HCT116 (cell line): ENCODE measurements at regions not wholly inside any gene's neighbourhood (a gene's known extent, or its start where the extent isn't known, plus 50 kb on each side); places are given as distances from the start of the nearest gene placed in this dataset.
"Not testable (repeated sequence)": the region's sequence is repeated elsewhere in the genome, so short reads cannot be mapped to it uniquely, and the experiment has no call there.

ENCODE experiments used
- ATAC-seq: fragments of 200-7000 bp; cut with Tn5 transposase; 2 replicates; pipeline ENCODE4 v1.9.1; 2020; ENCODE audit warnings: mild to moderate bottlenecking, moderate library complexity
- BruUV-seq: library from RNA; stranded (reverse); fragments of 400-500 nt; replicated peaks from 2 replicates; lab custom pipeline; 2021; lab: Mats Ljungman, UMichigan
- CTCF ChIA-PET: fragments of 300-600 bp; sonication (Branson Sonifier 250); formaldehyde crosslinking; loops from one replicate; lab custom pipeline; 2021; ENCODE audit warnings: antibody characterized with exemption; lab: Charles Lee
- POLR2A ChIA-PET: fragments of 300-600, 350-600 bp; sonication (Branson Sonifier 250); formaldehyde crosslinking; loops from one replicate; lab custom pipeline; 2021; ENCODE audit warnings: antibody characterized with exemption; lab: Charles Lee
- RAD21 ChIA-PET, 2 experiments: fragments of 300-600 bp; sonication (Branson Sonifier 250); formaldehyde crosslinking; loops; one replicate each; lab custom pipeline; 2023; ENCODE audit warnings: low total read pairs in 2 of 2; ENCODE audit not compliant: uncharacterized antibody in 2 of 2, unreplicated experiment in 2 of 2, low non-redundant PET in 1 of 2; lab: Charles Lee
- DNase-seq: peaks from one replicate; pipeline ENCODE4 v3.0.0-alpha.2; 2010; ENCODE audit warnings: low read depth, low spot score
- H2AFZ ChIP-seq: fragments of 200-600 bp; shearing (Covaris generic), sonication (generic); 2 replicates; pipeline ENCODE4 v1.6.1; 2017; ENCODE audit warnings: low read depth, mixed run types, mixed read lengths, antibody characterized with exemption, low read length; ENCODE audit not compliant: poor library complexity, severe bottlenecking
- H3K27ac ChIP-seq: 2 replicates; pipeline ENCODE4 v1.5.1; 2012; ENCODE audit warnings: low read depth, low read length
- H3K27me3 ChIP-seq: fragments of 200-600 bp; sonication (generic); 2 replicates; pipeline ENCODE4 v1.6.1; 2016; ENCODE audit warnings: mixed run types, low read length, mixed read lengths; ENCODE audit not compliant: insufficient read depth
- H3K36me3 ChIP-seq, 2 experiments: fragments of 200-500 bp in 1 of 2; fragments of 200-600 bp in 1 of 2; sonication (Bioruptor generic) in 1 of 2; sonication (generic) in 1 of 2; 2 replicates each; pipeline versions ENCODE4 v1.5.1 to v1.6.1; 2014 to 2016; ENCODE audit warnings: low read length in 2 of 2, inconsistent platforms in 1 of 2, mixed read lengths in 1 of 2, mixed run types in 1 of 2; ENCODE audit not compliant: insufficient read depth in 2 of 2, control insufficient read depth in 1 of 2
- H3K4me1 ChIP-seq, 2 experiments: fragments of 200-600 bp in 1 of 2; sonication (generic) in 1 of 2; 2 replicates each; pipeline versions ENCODE4 v1.5.1 to v1.6.1; 2012 to 2017; ENCODE audit warnings: low read length in 2 of 2, inconsistent platforms in 1 of 2, mild to moderate bottlenecking in 1 of 2, mixed read lengths in 1 of 2, mixed run types in 1 of 2, moderate library complexity in 1 of 2; ENCODE audit not compliant: insufficient read depth in 2 of 2, control insufficient read depth in 1 of 2
- H3K4me2 ChIP-seq: fragments of 200-600 bp; sonication (generic); 2 replicates; pipeline ENCODE4 v1.6.1; 2017; ENCODE audit warnings: mixed run types, low read length, mixed read lengths
- H3K4me3 ChIP-seq, 2 experiments: fragments of 200-600 bp in 1 of 2; sonication (generic) in 1 of 2; replicated peaks in 1 of 2; 2 replicates each; pipeline ENCODE4 v1.5.1; 2011 to 2016; ENCODE audit warnings: low read length in 2 of 2, control low read depth in 1 of 2, low read depth in 1 of 2, mild to moderate bottlenecking in 1 of 2, mixed read lengths in 1 of 2, mixed run types in 1 of 2
- H3K79me2 ChIP-seq: fragments of 200-600 bp; sonication (generic); 2 replicates; pipeline ENCODE4 v1.6.1; 2017; ENCODE audit warnings: mild to moderate bottlenecking, mixed run types, low read length, moderate library complexity, mixed read lengths; ENCODE audit not compliant: insufficient read depth
- H3K9ac ChIP-seq: fragments of 200-600 bp; sonication (generic); 2 replicates; pipeline ENCODE4 v1.6.1; 2016; ENCODE audit warnings: low read length, mixed read lengths
- H3K9me2 ChIP-seq: fragments of 200-600 bp; sonication (generic), shearing (Covaris generic); 2 replicates; pipeline ENCODE4 v1.6.1; 2017; ENCODE audit warnings: mixed run types, mild to moderate bottlenecking, moderate library complexity; ENCODE audit not compliant: insufficient read depth
- H3K9me3 ChIP-seq, 2 experiments: fragments of 200-500 bp in 1 of 2; fragments of 200-600 bp in 1 of 2; sonication (Bioruptor generic) in 1 of 2; sonication (generic) in 1 of 2; 2 replicates each; pipeline ENCODE4 v1.6.1; 2014 to 2017; ENCODE audit warnings: low read length in 2 of 2, mixed read lengths in 2 of 2, inconsistent platforms in 1 of 2, low read depth in 1 of 2, mild to moderate bottlenecking in 1 of 2, mixed run types in 1 of 2, moderate library complexity in 1 of 2; ENCODE audit not compliant: control insufficient read depth in 1 of 2, insufficient read depth in 1 of 2
- H4K20me1 ChIP-seq: fragments of 200-600 bp; sonication (generic), shearing (Covaris generic); 2 replicates; pipeline ENCODE4 v1.6.1; 2017; ENCODE audit warnings: mixed run types, mild to moderate bottlenecking, moderate library complexity; ENCODE audit not compliant: insufficient read depth
- ELF1 ChIP-seq: IDR thresholded peaks from 2 replicates; pipeline ENCODE4 v1.6.1; 2012; ENCODE audit warnings: low read depth, borderline replicate concordance
- EZH2 ChIP-seq: fragments of 200-600 bp; sonication (generic); IDR thresholded peaks from 2 replicates; pipeline ENCODE4 v1.6.1; 2017; ENCODE audit warnings: antibody characterized with exemption, mixed run types
- EZH2phosphoT487 ChIP-seq: fragments of 200-600 bp; IDR thresholded peaks from 2 replicates; pipeline ENCODE4 v1.6.1; 2018; ENCODE audit warnings: antibody characterized with exemption, borderline replicate concordance
- MAX ChIP-seq: IDR thresholded peaks from 2 replicates; pipeline ENCODE4 v1.6.1; 2012
- POLR2A ChIP-seq: IDR thresholded peaks from 2 replicates; pipeline ENCODE4 v1.7.0; 2011; ENCODE audit warnings: borderline replicate concordance; ENCODE audit not compliant: insufficient read depth, insufficient read length; ENCODE audit errors: extremely low read depth
- RAD21 ChIP-seq: IDR thresholded peaks from 2 replicates; pipeline ENCODE4 v1.6.1; 2012; ENCODE audit warnings: low read depth, mild to moderate bottlenecking
- SIN3A ChIP-seq: IDR thresholded peaks from 2 replicates; pipeline ENCODE4 v1.6.1; 2012; ENCODE audit warnings: low read depth
- SP1 ChIP-seq: IDR thresholded peaks from 2 replicates; pipeline ENCODE4 v1.6.1; 2012; ENCODE audit warnings: low read depth
- SRF ChIP-seq: IDR thresholded peaks from 2 replicates; pipeline ENCODE4 v1.6.1; 2012; ENCODE audit warnings: low read depth
- TCF7L2 ChIP-seq: IDR thresholded peaks from 2 replicates; pipeline ENCODE4 v1.7.0; 2011; ENCODE audit warnings: borderline replicate concordance, inconsistent platforms; ENCODE audit not compliant: insufficient read depth, insufficient read length; ENCODE audit errors: extremely low read depth
- intact Hi-C: fragments of 100-400 bp; cut with micrococcal nuclease; formaldehyde crosslinking; loops from 2 replicates; pipeline ENCODE4 v1.10.0; 2022
- TF ChIP-seq, protein P1 (sequence below): IDR thresholded peaks from 2 replicates; pipeline ENCODE4 v1.6.1; 2012; ENCODE audit warnings: low read depth

GRCh38 chr1:31495770-31496169, 80.5 kb upstream of the TINAGL1 start:
- H3K4me1 ChIP-seq, intact Hi-C loops, H4K20me1 ChIP-seq, ATAC-seq, DNase-seq, H3K27ac ChIP-seq, H3K9me2 ChIP-seq, CTCF ChIA-PET, H2AFZ ChIP-seq, BruUV-seq, POLR2A ChIA-PET, H3K27me3 ChIP-seq, H3K9ac ChIP-seq, H3K36me3 ChIP-seq, RAD21 ChIA-PET, H3K9me3 ChIP-seq, H3K4me2 ChIP-seq, H3K4me3 ChIP-seq, H3K79me2 ChIP-seq: not testable (repeated sequence)

- Histone ChIP-seq H3K79me2 (no peaks in the 10 kb centered on the region), H3K27ac (no peak overlapping the region), H3K9ac (no peak overlapping the region), H2AFZ (no peak overlapping the region), H3K4me2 (no peak overlapping the region), H3K4me3 (no peak overlapping the region), H4K20me1 (no peaks in the 10 kb centered on the region), H3K27me3 (no peaks in the 10 kb centered on the region), H3K4me1 (no peaks in the 10 kb centered on the region), H3K36me3 (no peaks in the 10 kb centered on the region), H3K9me3 (no peaks in the 10 kb centered on the region), H3K9me2 (no peaks in the 10 kb centered on the region)
- ChIA-PET CTCF (no interaction called here), RAD21 (no interaction called here), POLR2A (no interaction called here)
- no TSS peak for BruUV-seq
- DNase-seq (no peak), ATAC-seq (no peak)
- intact Hi-C loops, result no loop called here
- TF ChIP-seq ELF1, result no peak
These were observed 78.7 kb upstream of the TINAGL1 start for GRCh38 chr1:31497601-31498000.

DNA sequence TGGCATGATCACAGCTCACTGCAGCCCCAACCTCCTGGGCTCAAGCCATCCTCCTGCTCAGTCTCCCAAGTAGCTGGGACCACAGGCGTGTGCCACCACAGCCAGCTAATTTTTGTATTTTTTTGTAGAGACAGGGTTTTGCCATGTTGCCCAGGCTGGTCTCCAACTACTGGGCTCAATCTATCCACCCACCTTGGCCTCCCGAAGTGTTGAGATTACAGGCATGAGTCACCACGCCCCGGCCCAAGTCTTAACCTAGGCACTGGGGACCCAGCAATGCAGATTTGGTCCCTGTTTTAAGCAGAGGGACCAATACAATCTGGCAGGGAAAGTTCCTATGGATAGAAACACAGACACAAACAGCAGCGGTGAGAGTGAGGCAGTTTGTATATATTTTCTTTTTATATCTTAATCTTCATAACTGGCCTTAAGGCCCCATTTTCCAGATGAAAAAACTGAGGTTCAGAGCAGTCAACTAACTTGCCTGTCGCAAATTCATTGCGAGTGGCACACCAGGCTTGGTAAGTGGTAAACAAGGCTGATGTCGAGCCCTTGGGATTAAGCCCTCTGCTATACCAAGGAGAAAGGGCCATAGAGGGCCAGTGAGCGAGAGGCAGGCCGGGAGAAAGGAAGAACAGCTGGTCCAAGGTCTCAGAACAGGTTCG, 77.8 kb upstream of the TINAGL1 start:
- H3K4me1 ChIP-seq, result no peaks in the 10 kb centered on the region
- H3K27me3 ChIP-seq, result no peaks in the 10 kb centered on the region
- BruUV-seq, result no TSS peak
- intact Hi-C loops, result no loop called here
- H3K4me2 ChIP-seq, result no peak overlapping the region
- H3K36me3 ChIP-seq, result no peaks in the 10 kb centered on the region
- CTCF ChIA-PET, result no interaction called here
- RAD21 ChIA-PET, result no interaction called here
- H3K9me3 ChIP-seq, result no peaks in the 10 kb centered on the region
- H3K79me2 ChIP-seq, result no peaks in the 10 kb centered on the region
- H3K27ac ChIP-seq, result no peak overlapping the region
- H3K9ac ChIP-seq, result no peak overlapping the region
- no peaks in the 10 kb centered on the region for H4K20me1 ChIP-seq
- POLR2A ChIA-PET, result no interaction called here
- no peak overlapping the region for H3K4me3 ChIP-seq
- no peak for ATAC-seq
- no peak overlapping the region for H2AFZ ChIP-seq
- no peaks in the 10 kb centered on the region for H3K9me2 ChIP-seq
- DNase-seq, result no peak
- no peak for TF ChIP-seq MAX
- no peak for TF ChIP-seq EZH2
- no peak for TF ChIP-seq SIN3A
- TF ChIP-seq SP1, result no peak
- TF ChIP-seq SRF, result no peak
- no peak for TF ChIP-seq RAD21
- TF ChIP-seq, protein P1, sequence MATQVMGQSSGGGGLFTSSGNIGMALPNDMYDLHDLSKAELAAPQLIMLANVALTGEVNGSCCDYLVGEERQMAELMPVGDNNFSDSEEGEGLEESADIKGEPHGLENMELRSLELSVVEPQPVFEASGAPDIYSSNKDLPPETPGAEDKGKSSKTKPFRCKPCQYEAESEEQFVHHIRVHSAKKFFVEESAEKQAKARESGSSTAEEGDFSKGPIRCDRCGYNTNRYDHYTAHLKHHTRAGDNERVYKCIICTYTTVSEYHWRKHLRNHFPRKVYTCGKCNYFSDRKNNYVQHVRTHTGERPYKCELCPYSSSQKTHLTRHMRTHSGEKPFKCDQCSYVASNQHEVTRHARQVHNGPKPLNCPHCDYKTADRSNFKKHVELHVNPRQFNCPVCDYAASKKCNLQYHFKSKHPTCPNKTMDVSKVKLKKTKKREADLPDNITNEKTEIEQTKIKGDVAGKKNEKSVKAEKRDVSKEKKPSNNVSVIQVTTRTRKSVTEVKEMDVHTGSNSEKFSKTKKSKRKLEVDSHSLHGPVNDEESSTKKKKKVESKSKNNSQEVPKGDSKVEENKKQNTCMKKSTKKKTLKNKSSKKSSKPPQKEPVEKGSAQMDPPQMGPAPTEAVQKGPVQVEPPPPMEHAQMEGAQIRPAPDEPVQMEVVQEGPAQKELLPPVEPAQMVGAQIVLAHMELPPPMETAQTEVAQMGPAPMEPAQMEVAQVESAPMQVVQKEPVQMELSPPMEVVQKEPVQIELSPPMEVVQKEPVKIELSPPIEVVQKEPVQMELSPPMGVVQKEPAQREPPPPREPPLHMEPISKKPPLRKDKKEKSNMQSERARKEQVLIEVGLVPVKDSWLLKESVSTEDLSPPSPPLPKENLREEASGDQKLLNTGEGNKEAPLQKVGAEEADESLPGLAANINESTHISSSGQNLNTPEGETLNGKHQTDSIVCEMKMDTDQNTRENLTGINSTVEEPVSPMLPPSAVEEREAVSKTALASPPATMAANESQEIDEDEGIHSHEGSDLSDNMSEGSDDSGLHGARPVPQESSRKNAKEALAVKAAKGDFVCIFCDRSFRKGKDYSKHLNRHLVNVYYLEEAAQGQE, result no peak
- TF ChIP-seq TCF7L2, result no peak
- no peak for TF ChIP-seq POLR2A
- TF ChIP-seq EZH2phosphoT487, result no peak
